ENCODE measurements at regions not wholly inside any gene's neighbourhood (a gene's known extent, or its start where the extent isn't known, plus 50 kb on each side); places are given as distances from the start of the nearest gene placed in this dataset.

DNA sequence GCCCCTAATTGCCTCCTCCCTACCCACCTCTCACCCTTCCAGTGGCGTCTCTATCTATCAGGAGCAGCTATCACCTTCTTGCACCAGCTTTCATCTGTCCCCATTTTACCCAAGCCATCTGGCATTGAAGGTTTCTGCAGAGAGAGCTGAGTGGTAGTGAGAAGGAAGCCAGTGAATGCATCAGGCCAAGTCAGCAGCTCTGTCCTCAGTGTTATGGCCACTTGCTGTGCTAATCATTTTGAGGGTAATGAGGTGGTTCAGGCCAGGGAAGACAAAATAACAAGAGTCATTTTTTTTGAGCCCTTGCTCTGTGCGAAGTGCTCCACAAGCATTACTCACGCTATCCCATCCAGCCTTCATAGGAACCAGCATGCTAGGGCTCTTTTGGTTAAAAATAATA, 164.7 kb downstream of the SUDS3 start (continued):
- TF ChIP-seq TP53 (CRISPR knock-in tag; IDR thresholded peaks at IDR 0.05), result no peak
- TF ChIP-seq CBFB (CRISPR knock-in tag; IDR thresholded peaks at IDR 0.05; ENCODE audit: low read depth), result no peak
- TF ChIP-seq, protein P1, sequence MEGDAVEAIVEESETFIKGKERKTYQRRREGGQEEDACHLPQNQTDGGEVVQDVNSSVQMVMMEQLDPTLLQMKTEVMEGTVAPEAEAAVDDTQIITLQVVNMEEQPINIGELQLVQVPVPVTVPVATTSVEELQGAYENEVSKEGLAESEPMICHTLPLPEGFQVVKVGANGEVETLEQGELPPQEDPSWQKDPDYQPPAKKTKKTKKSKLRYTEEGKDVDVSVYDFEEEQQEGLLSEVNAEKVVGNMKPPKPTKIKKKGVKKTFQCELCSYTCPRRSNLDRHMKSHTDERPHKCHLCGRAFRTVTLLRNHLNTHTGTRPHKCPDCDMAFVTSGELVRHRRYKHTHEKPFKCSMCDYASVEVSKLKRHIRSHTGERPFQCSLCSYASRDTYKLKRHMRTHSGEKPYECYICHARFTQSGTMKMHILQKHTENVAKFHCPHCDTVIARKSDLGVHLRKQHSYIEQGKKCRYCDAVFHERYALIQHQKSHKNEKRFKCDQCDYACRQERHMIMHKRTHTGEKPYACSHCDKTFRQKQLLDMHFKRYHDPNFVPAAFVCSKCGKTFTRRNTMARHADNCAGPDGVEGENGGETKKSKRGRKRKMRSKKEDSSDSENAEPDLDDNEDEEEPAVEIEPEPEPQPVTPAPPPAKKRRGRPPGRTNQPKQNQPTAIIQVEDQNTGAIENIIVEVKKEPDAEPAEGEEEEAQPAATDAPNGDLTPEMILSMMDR (IDR thresholded peaks at IDR 0.05), result no peak
- TF ChIP-seq, protein P2, sequence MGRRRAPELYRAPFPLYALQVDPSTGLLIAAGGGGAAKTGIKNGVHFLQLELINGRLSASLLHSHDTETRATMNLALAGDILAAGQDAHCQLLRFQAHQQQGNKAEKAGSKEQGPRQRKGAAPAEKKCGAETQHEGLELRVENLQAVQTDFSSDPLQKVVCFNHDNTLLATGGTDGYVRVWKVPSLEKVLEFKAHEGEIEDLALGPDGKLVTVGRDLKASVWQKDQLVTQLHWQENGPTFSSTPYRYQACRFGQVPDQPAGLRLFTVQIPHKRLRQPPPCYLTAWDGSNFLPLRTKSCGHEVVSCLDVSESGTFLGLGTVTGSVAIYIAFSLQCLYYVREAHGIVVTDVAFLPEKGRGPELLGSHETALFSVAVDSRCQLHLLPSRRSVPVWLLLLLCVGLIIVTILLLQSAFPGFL (CRISPR knock-in tag; IDR thresholded peaks at IDR 0.05; ENCODE audit: borderline replicate concordance), result no peak
- TF ChIP-seq, protein P3, sequence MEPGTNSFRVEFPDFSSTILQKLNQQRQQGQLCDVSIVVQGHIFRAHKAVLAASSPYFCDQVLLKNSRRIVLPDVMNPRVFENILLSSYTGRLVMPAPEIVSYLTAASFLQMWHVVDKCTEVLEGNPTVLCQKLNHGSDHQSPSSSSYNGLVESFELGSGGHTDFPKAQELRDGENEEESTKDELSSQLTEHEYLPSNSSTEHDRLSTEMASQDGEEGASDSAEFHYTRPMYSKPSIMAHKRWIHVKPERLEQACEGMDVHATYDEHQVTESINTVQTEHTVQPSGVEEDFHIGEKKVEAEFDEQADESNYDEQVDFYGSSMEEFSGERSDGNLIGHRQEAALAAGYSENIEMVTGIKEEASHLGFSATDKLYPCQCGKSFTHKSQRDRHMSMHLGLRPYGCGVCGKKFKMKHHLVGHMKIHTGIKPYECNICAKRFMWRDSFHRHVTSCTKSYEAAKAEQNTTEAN (CRISPR knock-in tag; IDR thresholded peaks at IDR 0.05), result no peak
- TF ChIP-seq RELA (CRISPR knock-in tag; IDR thresholded peaks at IDR 0.05; ENCODE audit: borderline replicate concordance), result no peak
- TF ChIP-seq, protein P4, sequence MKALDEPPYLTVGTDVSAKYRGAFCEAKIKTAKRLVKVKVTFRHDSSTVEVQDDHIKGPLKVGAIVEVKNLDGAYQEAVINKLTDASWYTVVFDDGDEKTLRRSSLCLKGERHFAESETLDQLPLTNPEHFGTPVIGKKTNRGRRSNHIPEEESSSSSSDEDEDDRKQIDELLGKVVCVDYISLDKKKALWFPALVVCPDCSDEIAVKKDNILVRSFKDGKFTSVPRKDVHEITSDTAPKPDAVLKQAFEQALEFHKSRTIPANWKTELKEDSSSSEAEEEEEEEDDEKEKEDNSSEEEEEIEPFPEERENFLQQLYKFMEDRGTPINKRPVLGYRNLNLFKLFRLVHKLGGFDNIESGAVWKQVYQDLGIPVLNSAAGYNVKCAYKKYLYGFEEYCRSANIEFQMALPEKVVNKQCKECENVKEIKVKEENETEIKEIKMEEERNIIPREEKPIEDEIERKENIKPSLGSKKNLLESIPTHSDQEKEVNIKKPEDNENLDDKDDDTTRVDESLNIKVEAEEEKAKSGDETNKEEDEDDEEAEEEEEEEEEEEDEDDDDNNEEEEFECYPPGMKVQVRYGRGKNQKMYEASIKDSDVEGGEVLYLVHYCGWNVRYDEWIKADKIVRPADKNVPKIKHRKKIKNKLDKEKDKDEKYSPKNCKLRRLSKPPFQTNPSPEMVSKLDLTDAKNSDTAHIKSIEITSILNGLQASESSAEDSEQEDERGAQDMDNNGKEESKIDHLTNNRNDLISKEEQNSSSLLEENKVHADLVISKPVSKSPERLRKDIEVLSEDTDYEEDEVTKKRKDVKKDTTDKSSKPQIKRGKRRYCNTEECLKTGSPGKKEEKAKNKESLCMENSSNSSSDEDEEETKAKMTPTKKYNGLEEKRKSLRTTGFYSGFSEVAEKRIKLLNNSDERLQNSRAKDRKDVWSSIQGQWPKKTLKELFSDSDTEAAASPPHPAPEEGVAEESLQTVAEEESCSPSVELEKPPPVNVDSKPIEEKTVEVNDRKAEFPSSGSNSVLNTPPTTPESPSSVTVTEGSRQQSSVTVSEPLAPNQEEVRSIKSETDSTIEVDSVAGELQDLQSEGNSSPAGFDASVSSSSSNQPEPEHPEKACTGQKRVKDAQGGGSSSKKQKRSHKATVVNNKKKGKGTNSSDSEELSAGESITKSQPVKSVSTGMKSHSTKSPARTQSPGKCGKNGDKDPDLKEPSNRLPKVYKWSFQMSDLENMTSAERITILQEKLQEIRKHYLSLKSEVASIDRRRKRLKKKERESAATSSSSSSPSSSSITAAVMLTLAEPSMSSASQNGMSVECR (CRISPR knock-in tag; IDR thresholded peaks at IDR 0.05; ENCODE audit: borderline replicate concordance), result no peak
- TF ChIP-seq MXD4 (CRISPR knock-in tag; IDR thresholded peaks at IDR 0.05; ENCODE audit: borderline replicate concordance), result no peak
- TF ChIP-seq IRF2 (CRISPR knock-in tag; IDR thresholded peaks at IDR 0.05; ENCODE audit: borderline replicate concordance, low read depth), result no peak

DNA sequence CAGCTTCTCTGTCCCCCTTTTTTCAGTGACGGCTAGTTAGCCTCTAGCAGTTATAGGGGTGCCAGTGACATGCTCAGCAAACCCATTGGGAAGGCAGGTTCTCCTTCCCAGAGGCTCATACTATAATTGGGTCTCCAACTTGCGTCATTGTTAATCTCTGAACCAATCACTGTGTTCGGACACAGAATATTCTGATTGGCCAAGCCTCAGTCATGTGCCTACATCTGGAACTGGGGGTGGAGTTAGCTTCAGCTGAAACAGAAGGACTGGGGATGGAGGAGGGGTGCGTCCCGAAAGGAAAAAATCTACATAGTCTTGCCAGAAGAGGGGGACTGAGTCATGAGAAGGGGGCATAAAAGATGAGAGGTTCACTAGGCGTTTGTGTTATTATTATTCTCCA, 165.6 kb downstream of the SUDS3 start:
- CTCF ChIA-PET, result no interaction called here
- Mint-ChIP-seq H3K9me3 (peaks cover 8% of the 10 kb centered on the region), H3K4me1 (peaks cover 53% of the 10 kb centered on the region), H3K27ac (no peak overlapping the region), H3K4me3 (no peak overlapping the region), H3K36me3 (peaks cover 4% of the 10 kb centered on the region; the same call in 1 of the 2 replicates), H3K27me3 (ENCODE audit: low read depth) (no peaks in the 10 kb centered on the region)
- POLR2A ChIA-PET, result no interaction called here
- no peak for DNase-seq (ENCODE audit: low spot score)
- peak; percentile 35 for ATAC-seq
- no peak for TF ChIP-seq SOX15 (CRISPR knock-in tag; IDR thresholded peaks at IDR 0.05)
- TF ChIP-seq, protein P5, sequence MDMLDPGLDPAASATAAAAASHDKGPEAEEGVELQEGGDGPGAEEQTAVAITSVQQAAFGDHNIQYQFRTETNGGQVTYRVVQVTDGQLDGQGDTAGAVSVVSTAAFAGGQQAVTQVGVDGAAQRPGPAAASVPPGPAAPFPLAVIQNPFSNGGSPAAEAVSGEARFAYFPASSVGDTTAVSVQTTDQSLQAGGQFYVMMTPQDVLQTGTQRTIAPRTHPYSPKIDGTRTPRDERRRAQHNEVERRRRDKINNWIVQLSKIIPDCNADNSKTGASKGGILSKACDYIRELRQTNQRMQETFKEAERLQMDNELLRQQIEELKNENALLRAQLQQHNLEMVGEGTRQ (CRISPR knock-in tag; IDR thresholded peaks at IDR 0.05), result peak; percentile 83
- TF ChIP-seq OVOL2 (CRISPR knock-in tag; IDR thresholded peaks at IDR 0.05; ENCODE audit: borderline replicate concordance), result no peak
- TF ChIP-seq, protein P6, sequence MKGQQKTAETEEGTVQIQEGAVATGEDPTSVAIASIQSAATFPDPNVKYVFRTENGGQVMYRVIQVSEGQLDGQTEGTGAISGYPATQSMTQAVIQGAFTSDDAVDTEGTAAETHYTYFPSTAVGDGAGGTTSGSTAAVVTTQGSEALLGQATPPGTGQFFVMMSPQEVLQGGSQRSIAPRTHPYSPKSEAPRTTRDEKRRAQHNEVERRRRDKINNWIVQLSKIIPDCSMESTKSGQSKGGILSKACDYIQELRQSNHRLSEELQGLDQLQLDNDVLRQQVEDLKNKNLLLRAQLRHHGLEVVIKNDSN (CRISPR knock-in tag; IDR thresholded peaks at IDR 0.05), result peak; percentile 36; the same call in 1 of the 2 replicates
- TF ChIP-seq, protein P3 (CRISPR knock-in tag; IDR thresholded peaks at IDR 0.05), result no peak
- TF ChIP-seq SMAD4 (CRISPR knock-in tag; IDR thresholded peaks at IDR 0.05), result no peak
- no peak for TF ChIP-seq ELF4 (CRISPR knock-in tag; IDR thresholded peaks at IDR 0.05; ENCODE audit: low read depth)
- TF ChIP-seq JAZF1 (CRISPR knock-in tag; IDR thresholded peaks at IDR 0.05), result no peak
- TF ChIP-seq, protein P7, sequence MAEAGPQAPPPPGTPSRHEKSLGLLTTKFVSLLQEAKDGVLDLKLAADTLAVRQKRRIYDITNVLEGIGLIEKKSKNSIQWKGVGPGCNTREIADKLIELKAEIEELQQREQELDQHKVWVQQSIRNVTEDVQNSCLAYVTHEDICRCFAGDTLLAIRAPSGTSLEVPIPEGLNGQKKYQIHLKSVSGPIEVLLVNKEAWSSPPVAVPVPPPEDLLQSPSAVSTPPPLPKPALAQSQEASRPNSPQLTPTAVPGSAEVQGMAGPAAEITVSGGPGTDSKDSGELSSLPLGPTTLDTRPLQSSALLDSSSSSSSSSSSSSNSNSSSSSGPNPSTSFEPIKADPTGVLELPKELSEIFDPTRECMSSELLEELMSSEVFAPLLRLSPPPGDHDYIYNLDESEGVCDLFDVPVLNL (CRISPR knock-in tag; IDR thresholded peaks at IDR 0.05; ENCODE audit: borderline replicate concordance, low read depth), result no peak
- TF ChIP-seq ZNF396 (CRISPR knock-in tag; IDR thresholded peaks at IDR 0.05; ENCODE audit: borderline replicate concordance), result no peak
- TF ChIP-seq ZNF219 (CRISPR knock-in tag; IDR thresholded peaks at IDR 0.05; ENCODE audit: borderline replicate concordance), result no peak
- no peak for TF ChIP-seq ZNF423 (CRISPR knock-in tag; IDR thresholded peaks at IDR 0.05)
- TF ChIP-seq, protein P8, sequence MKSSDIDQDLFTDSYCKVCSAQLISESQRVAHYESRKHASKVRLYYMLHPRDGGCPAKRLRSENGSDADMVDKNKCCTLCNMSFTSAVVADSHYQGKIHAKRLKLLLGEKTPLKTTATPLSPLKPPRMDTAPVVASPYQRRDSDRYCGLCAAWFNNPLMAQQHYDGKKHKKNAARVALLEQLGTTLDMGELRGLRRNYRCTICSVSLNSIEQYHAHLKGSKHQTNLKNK (CRISPR knock-in tag; IDR thresholded peaks at IDR 0.05), result no peak
- no peak for TF ChIP-seq FOXP1 (CRISPR knock-in tag; IDR thresholded peaks at IDR 0.05; ENCODE audit: borderline replicate concordance)
